GM21825 (cell line): ENCODE measurements at regions not wholly inside any gene's neighbourhood (a gene's known extent, or its start where the extent isn't known, plus 50 kb on each side); places are given as distances from the start of the nearest gene placed in this dataset.

Experiments
- ATAC-seq: cut with Tn5 transposase; IDR thresholded peaks from one replicate; pipeline ENCODE4 v1.9.1; 2021; ENCODE audit warnings: mild to moderate bottlenecking, moderate library complexity; ENCODE audit not compliant: unreplicated experiment

GRCh38 chr12:115712676-115713075 lies 564.8 kb downstream of the MED13L start:
- no peak for ATAC-seq

- ATAC-seq, result no peak
Observed at GRCh38 chr12:115710104-115710564, 567.4 kb downstream of the MED13L start.

GRCh38 chr12:115709540-115710011 lies 567.9 kb downstream of the MED13L start:
- ATAC-seq, result no peak

- no peak for ATAC-seq
Observed at GRCh38 chr12:115708801-115709200, 568.7 kb downstream of the MED13L start.

- no peak for ATAC-seq
Observed at GRCh38 chr12:115700896-115701465, 576.5 kb downstream of the MED13L start.

GRCh38 chr12:115700081-115700480 lies 577.4 kb downstream of the MED13L start:
- ATAC-seq, result no peak

- no peak for ATAC-seq
Observed at GRCh38 chr12:115698257-115698656, 579.2 kb downstream of the MED13L start.

GRCh38 chr12:115697340-115697739 lies 580.2 kb downstream of the MED13L start:
- no peak for ATAC-seq

GRCh38 chr12:115694564-115694963 lies 582.9 kb downstream of the MED13L start:
- ATAC-seq, result no peak

- no peak for ATAC-seq
Observed at GRCh38 chr12:115693970-115694369, 583.5 kb downstream of the MED13L start.

GRCh38 chr12:115691123-115691522 lies 586.4 kb downstream of the MED13L start:
- no peak for ATAC-seq

- no peak for ATAC-seq
Observed at GRCh38 chr12:115687094-115687493, 590.4 kb downstream of the MED13L start.

- no peak for ATAC-seq
Observed at GRCh38 chr12:115683240-115683780, 594.2 kb downstream of the MED13L start.

GRCh38 chr12:115680967-115681366 lies 596.5 kb downstream of the MED13L start:
- ATAC-seq, result no peak

GRCh38 chr12:115672506-115673080 lies 604.9 kb downstream of the MED13L start:
- ATAC-seq, result no peak

- ATAC-seq, result no peak
Observed at GRCh38 chr12:115672086-115672485, 605.4 kb downstream of the MED13L start.

GRCh38 chr12:115670869-115671268 lies 606.6 kb downstream of the MED13L start:
- ATAC-seq, result no peak

GRCh38 chr12:115667116-115667515 lies 610.4 kb downstream of the MED13L start:
- ATAC-seq, result no peak

- no peak for ATAC-seq
Observed at GRCh38 chr12:115666168-115666567, 611.3 kb downstream of the MED13L start.

- ATAC-seq, result no peak
Observed at GRCh38 chr12:115661112-115661511, 616.4 kb downstream of the MED13L start.

GRCh38 chr12:115660211-115660805 lies 617.2 kb downstream of the MED13L start:
- no peak for ATAC-seq

- ATAC-seq, result no peak
Observed at GRCh38 chr12:115659422-115659821, 618.1 kb downstream of the MED13L start.
